Thyroid gland (tissue), 4 donors: ENCODE measurements at regions not wholly inside any gene's neighbourhood (a gene's known extent, or its start where the extent isn't known, plus 50 kb on each side); places are given as distances from the start of the nearest gene placed in this dataset.

Experiments
- DNase-seq, 2 donors: peaks; one replicate each; pipeline ENCODE4 v3.0.0-alpha.2; 2019
- H3K27ac ChIP-seq, 3 donors: fragments of 200-600 bp; sonication (generic); 1 replicate in 2 of 3; 2 replicates in 1 of 3; pipeline ENCODE4 v1.5.1; 2016 to 2019; ENCODE audit warnings: mild to moderate bottlenecking in 1 of 3, moderate library complexity in 1 of 3
- H3K27me3 ChIP-seq: fragments of 200-600 bp; sonication (generic); one replicate; pipeline ENCODE4 v1.5.1; 2019
- H3K36me3 ChIP-seq, 2 donors: fragments of 200-600 bp; sonication (generic); one replicate each; pipeline ENCODE4 v1.5.1; 2016 to 2019
- H3K4me1 ChIP-seq, 2 donors: fragments of 200-600 bp; sonication (generic); one replicate each; pipeline ENCODE4 v1.5.1; 2017 to 2019
- H3K4me3 ChIP-seq, 3 donors: fragments of 200-600 bp; sonication (generic); replicated peaks in 1 of 3; 1 replicate in 2 of 3; 2 replicates in 1 of 3; pipeline ENCODE4 v1.5.1; 2016; ENCODE audit warnings: mild to moderate bottlenecking in 1 of 3
- H3K9me3 ChIP-seq: fragments of 200-600 bp; sonication (generic); one replicate; pipeline ENCODE4 v1.5.1; 2017
- CTCF ChIP-seq, 6 experiments: fragments of 200-600 bp in 3 of 6; fragments of 450-650 bp in 3 of 6; sonication (generic) in 3 of 6; IDR thresholded peaks; one replicate each; pipeline ENCODE4 v1.5.1; 2016 to 2019; ENCODE audit warnings: antibody characterized with exemption in 6 of 6, mild to moderate bottlenecking in 2 of 6, inconsistent platforms in 1 of 6, moderate library complexity in 1 of 6
- POLR2A ChIP-seq, 2 donors: fragments of 450-650 bp; IDR thresholded peaks; one replicate each; pipeline ENCODE4 v1.6.1; 2017; ENCODE audit warnings: antibody characterized with exemption in 2 of 2, mild to moderate bottlenecking in 2 of 2, moderate library complexity in 1 of 2
- WGBS, 2 donors: methylation state at CpG; one replicate each; pipeline ENCODE4 v1.1.5; 2017; 5-methylcytosine and 5-hydroxymethylcytosine counted together
- intact Hi-C: fragments of 100-400 bp; cut with DNase I; formaldehyde crosslinking; loops from one replicate; pipeline ENCODE4 v1.15.1; 2023

DNA sequence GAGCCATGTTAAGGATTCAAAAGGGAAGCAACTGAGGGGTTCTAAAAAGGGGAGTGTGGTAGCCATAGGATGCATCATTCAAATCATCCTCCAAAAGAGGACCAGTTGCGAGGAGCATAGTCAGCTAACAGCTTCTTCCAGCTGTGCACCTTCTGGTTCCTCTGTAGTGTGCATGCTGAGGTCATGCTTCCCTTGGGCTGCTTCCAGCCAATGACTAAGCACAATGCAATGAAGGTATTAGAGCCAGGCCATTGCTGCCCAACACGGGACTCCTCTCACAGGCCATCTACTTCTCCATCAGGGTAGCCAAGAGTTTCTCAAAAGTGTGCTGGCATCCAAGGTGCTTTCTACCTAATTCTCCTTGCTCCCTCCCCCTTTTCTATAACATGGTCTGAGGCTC is 69.2 kb upstream of the ARID2 start:
- intact Hi-C loops = no loop called here
- no peak overlapping the region for H3K27ac ChIP-seq
- DNase-seq = no peak

GRCh38 chr12:45663455-45663854 is 66.1 kb upstream of the ARID2 start:
- WGBS, 2 donors = 62 to 63% methylated on average over 2 of the region's 2 CpGs
- no peak for DNase-seq

More for the DNA sequence above, 69.2 kb upstream of the ARID2 start:
- no peaks in the 10 kb centered on the region for H3K36me3 ChIP-seq
- 71 to 79% methylated on average over 2 of the region's 2 CpGs for WGBS, 2 donors
- no peaks in the 10 kb centered on the region for H3K27me3 ChIP-seq
- no peak for TF ChIP-seq POLR2A (IDR thresholded peaks at IDR 0.05)
- no peak for TF ChIP-seq CTCF (IDR thresholded peaks at IDR 0.05)
- H3K9me3 ChIP-seq = no peaks in the 10 kb centered on the region
- no peaks in the 10 kb centered on the region for H3K4me1 ChIP-seq
- no peak overlapping the region for H3K4me3 ChIP-seq

GRCh38 chr12:45665941-45666340 is 63.6 kb upstream of the ARID2 start:
- Histone ChIP-seq H3K4me3 (no peak overlapping the region), H3K27ac (no peak overlapping the region), H3K9me3 (no peaks in the 10 kb centered on the region), H3K36me3 (no peaks in the 10 kb centered on the region), H3K27me3 (no peaks in the 10 kb centered on the region), H3K4me1 (no peaks in the 10 kb centered on the region)
- intact Hi-C loops = no loop called here
- WGBS, 2 donors = 44 to 55% methylated on average over 1 of the region's 1 CpG
- no peak for DNase-seq
- TF ChIP-seq CTCF (IDR thresholded peaks at IDR 0.05) (no peak), POLR2A (IDR thresholded peaks at IDR 0.05) (no peak)

More at GRCh38 chr12:45663455-45663854, 66.1 kb upstream of the ARID2 start:
- Histone ChIP-seq H3K4me1 (no peaks in the 10 kb centered on the region), H3K27ac (no peak overlapping the region), H3K9me3 (no peaks in the 10 kb centered on the region), H3K27me3 (no peaks in the 10 kb centered on the region), H3K36me3 (no peaks in the 10 kb centered on the region), H3K4me3 (no peak overlapping the region)
- TF ChIP-seq POLR2A (IDR thresholded peaks at IDR 0.05) = no peak
- TF ChIP-seq CTCF (IDR thresholded peaks at IDR 0.05) = no peak
- intact Hi-C loops = no loop called here

GRCh38 chr12:45666396-45666795 is 63.1 kb upstream of the ARID2 start:
- Histone ChIP-seq H3K9me3 (no peaks in the 10 kb centered on the region), H3K36me3 (no peaks in the 10 kb centered on the region), H3K4me1 (no peaks in the 10 kb centered on the region), H3K27me3 (no peaks in the 10 kb centered on the region), H3K27ac (no peak overlapping the region), H3K4me3 (no peak overlapping the region)
- no peak for DNase-seq
- 97 to 98% methylated on average over 3 of the region's 3 CpGs for WGBS, 2 donors
- intact Hi-C loops = no loop called here
- TF ChIP-seq CTCF (IDR thresholded peaks at IDR 0.05) = no peak
- TF ChIP-seq POLR2A (IDR thresholded peaks at IDR 0.05) = no peak

DNA sequence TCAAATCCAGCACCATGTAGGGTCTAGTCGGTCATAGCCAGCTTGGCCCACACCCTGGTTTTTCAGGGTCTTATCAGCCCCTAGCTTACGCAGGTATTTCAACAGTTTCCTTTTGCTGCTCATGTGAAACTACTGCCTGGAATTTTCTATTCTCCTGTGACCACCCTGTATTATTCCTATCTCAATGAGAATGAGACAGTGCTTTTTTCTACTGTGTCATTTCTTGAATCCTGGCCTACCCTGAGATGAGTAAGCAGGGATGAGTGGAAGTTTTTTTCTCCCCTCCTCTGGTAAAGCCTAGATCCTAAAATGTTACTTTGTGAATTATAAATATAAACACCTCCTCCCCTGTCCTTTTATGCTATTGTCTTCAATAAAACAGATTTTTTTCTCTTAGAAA is 62.7 kb upstream of the ARID2 start:
- H3K9me3 ChIP-seq = no peaks in the 10 kb centered on the region
- no peak for DNase-seq
- H3K36me3 ChIP-seq = no peaks in the 10 kb centered on the region
- no peak overlapping the region for H3K4me3 ChIP-seq
- no peaks in the 10 kb centered on the region for H3K4me1 ChIP-seq
- H3K27ac ChIP-seq = no peak overlapping the region
- TF ChIP-seq POLR2A (IDR thresholded peaks at IDR 0.05) = no peak
- no peak for TF ChIP-seq CTCF (IDR thresholded peaks at IDR 0.05)
- 90 to 91% methylated on average over 2 of the region's 2 CpGs for WGBS, 2 donors
- intact Hi-C loops = no loop called here
- H3K27me3 ChIP-seq = no peaks in the 10 kb centered on the region
